ENCODE measurements at regions not wholly inside any gene's neighbourhood (a gene's known extent, or its start where the extent isn't known, plus 50 kb on each side); places are given as distances from the start of the nearest gene placed in this dataset.
"Not testable (repeated sequence)": the region's sequence is repeated elsewhere in the genome, so short reads cannot be mapped to it uniquely, and the experiment has no call there.

DNA sequence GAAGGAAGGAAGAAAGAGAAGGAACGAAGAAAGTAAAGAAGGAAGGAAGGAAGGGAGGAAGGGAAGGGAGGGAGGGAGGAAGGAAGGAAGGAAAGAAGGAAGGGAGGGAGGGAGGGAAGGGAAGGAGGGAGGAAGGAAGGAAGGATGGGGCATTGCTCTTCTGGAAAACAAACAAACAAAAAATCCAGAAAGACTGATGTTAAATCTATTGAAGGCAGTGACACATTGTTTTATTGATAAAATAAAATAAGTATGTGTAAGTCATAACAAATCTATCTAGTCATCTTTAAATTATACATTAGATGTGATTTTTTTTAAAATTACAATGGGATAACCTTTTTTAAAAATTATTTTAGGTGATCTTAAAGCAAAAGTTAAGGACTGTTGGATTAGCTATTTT, 1245.5 kb downstream of the STIM2 start:
- Histone ChIP-seq H3K36me3 (ENCODE audit: control insufficient read depth, insufficient read depth, low read length) (no peaks in the 10 kb centered on the region), H3K27me3 (ENCODE audit: control insufficient read depth, insufficient read depth, low read length) (no peaks in the 10 kb centered on the region), H3K9me3 (ENCODE audit: control insufficient read depth, insufficient read depth, low read depth, low read length) (no peaks in the 10 kb centered on the region), H3K27ac (ENCODE audit: low read length) (no peak overlapping the region), H3K4me3 (ENCODE audit: low read depth in 2 of 2, low read length in 2 of 2) (no peak overlapping the region), H3K4me1 (ENCODE audit: control insufficient read depth, insufficient read depth, low read length) (no peaks in the 10 kb centered on the region)
- in situ Hi-C loops (cut with HindIII; ENCODE audit: low pct_unique_long_range_greater_than_20kb, low sequenced_read_pairs) = no loop called here
- ATAC-seq = no peak
- ChIA-PET POLR2A (no interaction called here), CTCF (no interaction called here)
- BruUV-seq (replicated peaks) = no TSS peak
- TF ChIP-seq POLR2AphosphoS5 (IDR thresholded peaks at IDR 0.05; ENCODE audit: low read depth, low read length) = no peak
- TF ChIP-seq SIN3A (IDR thresholded peaks at IDR 0.05; ENCODE audit: borderline replicate concordance, insufficient read depth, low read depth, low read length) = no peak
- TF ChIP-seq, protein P1, sequence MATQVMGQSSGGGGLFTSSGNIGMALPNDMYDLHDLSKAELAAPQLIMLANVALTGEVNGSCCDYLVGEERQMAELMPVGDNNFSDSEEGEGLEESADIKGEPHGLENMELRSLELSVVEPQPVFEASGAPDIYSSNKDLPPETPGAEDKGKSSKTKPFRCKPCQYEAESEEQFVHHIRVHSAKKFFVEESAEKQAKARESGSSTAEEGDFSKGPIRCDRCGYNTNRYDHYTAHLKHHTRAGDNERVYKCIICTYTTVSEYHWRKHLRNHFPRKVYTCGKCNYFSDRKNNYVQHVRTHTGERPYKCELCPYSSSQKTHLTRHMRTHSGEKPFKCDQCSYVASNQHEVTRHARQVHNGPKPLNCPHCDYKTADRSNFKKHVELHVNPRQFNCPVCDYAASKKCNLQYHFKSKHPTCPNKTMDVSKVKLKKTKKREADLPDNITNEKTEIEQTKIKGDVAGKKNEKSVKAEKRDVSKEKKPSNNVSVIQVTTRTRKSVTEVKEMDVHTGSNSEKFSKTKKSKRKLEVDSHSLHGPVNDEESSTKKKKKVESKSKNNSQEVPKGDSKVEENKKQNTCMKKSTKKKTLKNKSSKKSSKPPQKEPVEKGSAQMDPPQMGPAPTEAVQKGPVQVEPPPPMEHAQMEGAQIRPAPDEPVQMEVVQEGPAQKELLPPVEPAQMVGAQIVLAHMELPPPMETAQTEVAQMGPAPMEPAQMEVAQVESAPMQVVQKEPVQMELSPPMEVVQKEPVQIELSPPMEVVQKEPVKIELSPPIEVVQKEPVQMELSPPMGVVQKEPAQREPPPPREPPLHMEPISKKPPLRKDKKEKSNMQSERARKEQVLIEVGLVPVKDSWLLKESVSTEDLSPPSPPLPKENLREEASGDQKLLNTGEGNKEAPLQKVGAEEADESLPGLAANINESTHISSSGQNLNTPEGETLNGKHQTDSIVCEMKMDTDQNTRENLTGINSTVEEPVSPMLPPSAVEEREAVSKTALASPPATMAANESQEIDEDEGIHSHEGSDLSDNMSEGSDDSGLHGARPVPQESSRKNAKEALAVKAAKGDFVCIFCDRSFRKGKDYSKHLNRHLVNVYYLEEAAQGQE (IDR thresholded peaks at IDR 0.05; ENCODE audit: insufficient read depth in 1 of 2, low read depth in 2 of 2, low read length in 1 of 2) = no peak
- TF ChIP-seq, protein P2, sequence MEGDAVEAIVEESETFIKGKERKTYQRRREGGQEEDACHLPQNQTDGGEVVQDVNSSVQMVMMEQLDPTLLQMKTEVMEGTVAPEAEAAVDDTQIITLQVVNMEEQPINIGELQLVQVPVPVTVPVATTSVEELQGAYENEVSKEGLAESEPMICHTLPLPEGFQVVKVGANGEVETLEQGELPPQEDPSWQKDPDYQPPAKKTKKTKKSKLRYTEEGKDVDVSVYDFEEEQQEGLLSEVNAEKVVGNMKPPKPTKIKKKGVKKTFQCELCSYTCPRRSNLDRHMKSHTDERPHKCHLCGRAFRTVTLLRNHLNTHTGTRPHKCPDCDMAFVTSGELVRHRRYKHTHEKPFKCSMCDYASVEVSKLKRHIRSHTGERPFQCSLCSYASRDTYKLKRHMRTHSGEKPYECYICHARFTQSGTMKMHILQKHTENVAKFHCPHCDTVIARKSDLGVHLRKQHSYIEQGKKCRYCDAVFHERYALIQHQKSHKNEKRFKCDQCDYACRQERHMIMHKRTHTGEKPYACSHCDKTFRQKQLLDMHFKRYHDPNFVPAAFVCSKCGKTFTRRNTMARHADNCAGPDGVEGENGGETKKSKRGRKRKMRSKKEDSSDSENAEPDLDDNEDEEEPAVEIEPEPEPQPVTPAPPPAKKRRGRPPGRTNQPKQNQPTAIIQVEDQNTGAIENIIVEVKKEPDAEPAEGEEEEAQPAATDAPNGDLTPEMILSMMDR (IDR thresholded peaks at IDR 0.05) = no peak
- TF ChIP-seq TCF7L2 (IDR thresholded peaks at IDR 0.05; ENCODE audit: low read depth, low read length) = no peak
- intact Hi-C loops (cut with micrococcal nuclease; ENCODE audit: unreplicated experiment) = no loop called here
- DNase-seq (ENCODE audit: low read depth, low spot score) = no peak

DNA sequence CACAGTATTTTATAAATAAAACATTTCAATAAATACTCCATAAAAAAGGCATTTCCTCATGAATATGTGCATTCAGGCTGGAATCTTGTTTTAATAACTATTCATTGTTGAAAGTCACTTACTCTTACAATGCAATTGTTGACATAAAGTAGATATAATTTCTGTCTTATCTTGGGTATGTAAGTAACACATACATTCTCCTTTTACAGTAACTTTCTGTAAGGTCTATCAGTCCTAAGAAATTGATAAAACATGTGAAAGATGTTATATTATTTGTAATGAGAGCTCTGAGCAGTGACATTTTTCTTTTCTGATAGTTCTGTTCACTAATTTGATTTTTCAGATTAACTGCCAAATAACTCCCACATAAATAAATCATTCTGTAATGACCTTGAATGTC, 1249.2 kb downstream of the STIM2 start:
- DNase-seq (ENCODE audit: low read depth, low spot score) = no peak
- no peak overlapping the region for H3K27ac ChIP-seq (ENCODE audit: low read length)
- ChIA-PET POLR2A (no interaction called here), CTCF (no interaction called here)
- TF ChIP-seq, protein P2 (IDR thresholded peaks at IDR 0.05) = no peak
- TF ChIP-seq SIN3A (IDR thresholded peaks at IDR 0.05; ENCODE audit: borderline replicate concordance, insufficient read depth, low read depth, low read length) (no peak), POLR2AphosphoS5 (IDR thresholded peaks at IDR 0.05; ENCODE audit: low read depth, low read length) (no peak), TCF7L2 (IDR thresholded peaks at IDR 0.05; ENCODE audit: low read depth, low read length) (no peak)
- TF ChIP-seq, protein P1 (IDR thresholded peaks at IDR 0.05; ENCODE audit: insufficient read depth in 1 of 2, low read depth in 2 of 2, low read length in 1 of 2) = no peak
- no peak for ATAC-seq
- no peaks in the 10 kb centered on the region for H3K27me3 ChIP-seq (ENCODE audit: control insufficient read depth, insufficient read depth, low read length)
- no peak overlapping the region for H3K4me3 ChIP-seq (ENCODE audit: low read depth in 2 of 2, low read length in 2 of 2)
- intact Hi-C loops (cut with micrococcal nuclease; ENCODE audit: unreplicated experiment) (no loop called here), in situ Hi-C loops (cut with HindIII; ENCODE audit: low pct_unique_long_range_greater_than_20kb, low sequenced_read_pairs) (no loop called here)
- H3K9me3 ChIP-seq (ENCODE audit: control insufficient read depth, insufficient read depth, low read depth, low read length) = no peaks in the 10 kb centered on the region
- no peaks in the 10 kb centered on the region for H3K36me3 ChIP-seq (ENCODE audit: control insufficient read depth, insufficient read depth, low read length)
- BruUV-seq (replicated peaks) = no TSS peak
- no peaks in the 10 kb centered on the region for H3K4me1 ChIP-seq (ENCODE audit: control insufficient read depth, insufficient read depth, low read length)

DNA sequence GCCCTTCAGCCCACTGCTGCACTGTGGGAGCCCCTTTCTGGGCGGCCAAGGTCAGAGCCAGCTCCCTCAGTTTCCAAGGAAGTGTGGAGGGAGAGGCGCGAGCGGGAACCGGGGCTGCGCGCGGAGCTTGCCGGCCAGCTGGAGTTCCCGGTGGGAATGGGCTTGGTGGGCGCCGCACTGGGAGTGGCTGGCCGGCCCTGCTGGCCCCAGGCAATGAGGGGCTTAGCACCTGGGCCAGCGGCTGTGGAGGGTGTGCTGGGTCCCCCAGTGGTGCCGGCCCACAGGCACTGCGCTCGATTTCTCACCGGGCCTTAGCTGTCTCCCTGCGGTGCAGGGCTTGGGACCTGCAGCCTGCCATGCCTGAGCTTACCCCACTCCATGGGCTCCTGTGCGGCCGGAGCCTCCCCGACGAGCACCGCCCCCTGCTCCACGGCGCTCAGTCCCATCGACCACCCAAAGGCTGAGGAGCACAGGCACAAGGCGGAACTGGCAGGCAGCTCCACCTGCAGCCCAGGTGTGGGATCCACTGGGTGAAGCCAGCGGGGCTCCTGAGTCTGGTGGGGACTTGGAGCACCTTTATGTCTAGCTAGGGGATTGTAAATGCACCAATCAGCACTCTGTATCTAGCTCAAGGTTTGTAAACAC, 1252.2 kb downstream of the STIM2 start:
- H3K36me3 ChIP-seq (ENCODE audit: control insufficient read depth, insufficient read depth, low read length); intact Hi-C loops (cut with micrococcal nuclease; ENCODE audit: unreplicated experiment); ATAC-seq; DNase-seq (ENCODE audit: low read depth, low spot score); BruUV-seq (replicated peaks); POLR2A ChIA-PET; in situ Hi-C loops (cut with HindIII; ENCODE audit: low pct_unique_long_range_greater_than_20kb, low sequenced_read_pairs); H3K27me3 ChIP-seq (ENCODE audit: control insufficient read depth, insufficient read depth, low read length); H3K4me3 ChIP-seq (ENCODE audit: low read depth in 2 of 2, low read length in 2 of 2); H3K27ac ChIP-seq (ENCODE audit: low read length); H3K9me3 ChIP-seq (ENCODE audit: control insufficient read depth, insufficient read depth, low read depth, low read length); CTCF ChIA-PET; H3K4me1 ChIP-seq (ENCODE audit: control insufficient read depth, insufficient read depth, low read length): not testable (repeated sequence)

DNA sequence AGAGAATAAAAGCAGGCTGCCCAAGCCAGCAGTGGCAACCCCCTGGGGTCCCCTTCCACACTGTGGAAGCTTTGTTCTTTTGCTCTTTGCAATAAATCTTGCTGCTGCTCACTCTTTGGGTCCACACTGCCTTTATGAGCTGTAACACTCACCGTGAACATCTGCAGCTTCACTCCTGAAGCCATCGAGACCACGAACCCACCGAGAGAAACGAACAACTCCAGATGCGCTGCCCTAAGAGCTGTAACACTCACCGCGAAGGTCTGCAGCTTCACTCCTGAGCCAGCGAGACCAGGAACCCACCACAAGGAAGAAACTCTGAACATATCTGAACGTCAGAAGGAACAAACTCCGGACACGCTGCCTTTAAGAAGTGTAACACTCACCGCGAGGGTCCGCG, 1252.9 kb downstream of the STIM2 start:
- CTCF ChIA-PET; H3K36me3 ChIP-seq (ENCODE audit: control insufficient read depth, insufficient read depth, low read length); DNase-seq (ENCODE audit: low read depth, low spot score); H3K27me3 ChIP-seq (ENCODE audit: control insufficient read depth, insufficient read depth, low read length); BruUV-seq (replicated peaks); POLR2A ChIA-PET; H3K4me1 ChIP-seq (ENCODE audit: control insufficient read depth, insufficient read depth, low read length); ATAC-seq; H3K9me3 ChIP-seq (ENCODE audit: control insufficient read depth, insufficient read depth, low read depth, low read length); H3K27ac ChIP-seq (ENCODE audit: low read length); in situ Hi-C loops (cut with HindIII; ENCODE audit: low pct_unique_long_range_greater_than_20kb, low sequenced_read_pairs); intact Hi-C loops (cut with micrococcal nuclease; ENCODE audit: unreplicated experiment); H3K4me3 ChIP-seq (ENCODE audit: low read depth in 2 of 2, low read length in 2 of 2): not testable (repeated sequence)

Measured in Panc1 (cell line).